ENCODE measurements at regions not wholly inside any gene's neighbourhood (a gene's known extent, or its start where the extent isn't known, plus 50 kb on each side); places are given as distances from the start of the nearest gene placed in this dataset.

GRCh38 chr3:27596921-27597320, 112.7 kb upstream of the SLC4A7 start:
- CTCF ChIA-PET: no interaction called here
- Mint-ChIP-seq H3K9me3 (ENCODE audit: low read depth, unreplicated experiment) (no peaks in the 10 kb centered on the region), H3K36me3 (ENCODE audit: insufficient read depth, unreplicated experiment) (no peaks in the 10 kb centered on the region), H3K4me3 (ENCODE audit: low read depth, unreplicated experiment) (no peak overlapping the region), H3K27ac (ENCODE audit: unreplicated experiment) (no peak overlapping the region), H3K4me1 (ENCODE audit: low read depth, unreplicated experiment) (peaks cover 11% of the 10 kb centered on the region), H3K27me3 (ENCODE audit: unreplicated experiment) (no peaks in the 10 kb centered on the region)
- intact Hi-C loops (cut with micrococcal nuclease; ENCODE audit: unreplicated experiment): no loop called here
- no TSS peak for BruUV-seq (replicated peaks)
- TF ChIP-seq CTCF (IDR thresholded peaks at IDR 0.05; ENCODE audit: unreplicated experiment): no peak
- DNase-seq: no peak

- no peak for TF ChIP-seq CTCF (IDR thresholded peaks at IDR 0.05; ENCODE audit: unreplicated experiment)
- H3K36me3 Mint-ChIP-seq (ENCODE audit: insufficient read depth, unreplicated experiment): no peaks in the 10 kb centered on the region
- H3K9me3 Mint-ChIP-seq (ENCODE audit: low read depth, unreplicated experiment): no peaks in the 10 kb centered on the region
- H3K4me1 Mint-ChIP-seq (ENCODE audit: low read depth, unreplicated experiment): peaks cover 16% of the 10 kb centered on the region
- intact Hi-C loops (cut with micrococcal nuclease; ENCODE audit: unreplicated experiment): no loop called here
- no peak overlapping the region for H3K27ac Mint-ChIP-seq (ENCODE audit: unreplicated experiment)
- H3K4me3 Mint-ChIP-seq (ENCODE audit: low read depth, unreplicated experiment): no peak overlapping the region
- no peaks in the 10 kb centered on the region for H3K27me3 Mint-ChIP-seq (ENCODE audit: unreplicated experiment)
- DNase-seq: peak; percentile 11
- BruUV-seq (replicated peaks): no TSS peak
- CTCF ChIA-PET: no interaction called here
Observed at GRCh38 chr3:27596334-27596841, 112.2 kb upstream of the SLC4A7 start.

GRCh38 chr3:27594096-27594690, 110.0 kb upstream of the SLC4A7 start:
- Mint-ChIP-seq H3K27me3 (ENCODE audit: unreplicated experiment) (no peaks in the 10 kb centered on the region), H3K4me3 (ENCODE audit: low read depth, unreplicated experiment) (no peak overlapping the region), H3K9me3 (ENCODE audit: low read depth, unreplicated experiment) (no peaks in the 10 kb centered on the region), H3K27ac (ENCODE audit: unreplicated experiment) (no peak overlapping the region), H3K4me1 (ENCODE audit: low read depth, unreplicated experiment) (peaks cover 35% of the 10 kb centered on the region), H3K36me3 (ENCODE audit: insufficient read depth, unreplicated experiment) (no peaks in the 10 kb centered on the region)
- intact Hi-C loops (cut with micrococcal nuclease; ENCODE audit: unreplicated experiment): loop anchor here (5.0 kb wide), 1 partner anchor 83 kb away; no protein-coding TSS in a partner anchor
- no peak for TF ChIP-seq CTCF (IDR thresholded peaks at IDR 0.05; ENCODE audit: unreplicated experiment)
- BruUV-seq (replicated peaks): no TSS peak
- CTCF ChIA-PET: interaction anchor here (0.6 kb wide), 1 partner anchor 1483 kb away, joined by 4 read pairs; no protein-coding TSS in a partner anchor
- DNase-seq: no peak

- Mint-ChIP-seq H3K9me3 (ENCODE audit: low read depth, unreplicated experiment) (no peaks in the 10 kb centered on the region), H3K27me3 (ENCODE audit: unreplicated experiment) (no peaks in the 10 kb centered on the region), H3K4me1 (ENCODE audit: low read depth, unreplicated experiment) (peaks cover 35% of the 10 kb centered on the region), H3K27ac (ENCODE audit: unreplicated experiment) (no peak overlapping the region), H3K4me3 (ENCODE audit: low read depth, unreplicated experiment) (no peak overlapping the region), H3K36me3 (ENCODE audit: insufficient read depth, unreplicated experiment) (no peaks in the 10 kb centered on the region)
- DNase-seq: no peak
- intact Hi-C loops (cut with micrococcal nuclease; ENCODE audit: unreplicated experiment): loop anchor here (5.0 kb wide), 1 partner anchor 84 kb away; no protein-coding TSS in a partner anchor
- no TSS peak for BruUV-seq (replicated peaks)
- CTCF ChIA-PET: interaction anchor here (0.6 kb wide), 1 partner anchor 106 kb away, joined by 3 read pairs; no protein-coding TSS in a partner anchor
- no peak for TF ChIP-seq CTCF (IDR thresholded peaks at IDR 0.05; ENCODE audit: unreplicated experiment)
Observed at GRCh38 chr3:27593173-27593572, 109.0 kb upstream of the SLC4A7 start.
